Medulla oblongata (tissue), 1 donor: ENCODE measurements at regions not wholly inside any gene's neighbourhood (a gene's known extent, or its start where the extent isn't known, plus 50 kb on each side); places are given as distances from the start of the nearest gene placed in this dataset.
"Not testable (repeated sequence)": the region's sequence is repeated elsewhere in the genome, so short reads cannot be mapped to it uniquely, and the experiment has no call there.

Source experiments
- DNase-seq: peaks from one replicate; pipeline ENCODE4 v3.0.0-alpha.2; 2015; ENCODE audit errors: extremely low spot score

DNA sequence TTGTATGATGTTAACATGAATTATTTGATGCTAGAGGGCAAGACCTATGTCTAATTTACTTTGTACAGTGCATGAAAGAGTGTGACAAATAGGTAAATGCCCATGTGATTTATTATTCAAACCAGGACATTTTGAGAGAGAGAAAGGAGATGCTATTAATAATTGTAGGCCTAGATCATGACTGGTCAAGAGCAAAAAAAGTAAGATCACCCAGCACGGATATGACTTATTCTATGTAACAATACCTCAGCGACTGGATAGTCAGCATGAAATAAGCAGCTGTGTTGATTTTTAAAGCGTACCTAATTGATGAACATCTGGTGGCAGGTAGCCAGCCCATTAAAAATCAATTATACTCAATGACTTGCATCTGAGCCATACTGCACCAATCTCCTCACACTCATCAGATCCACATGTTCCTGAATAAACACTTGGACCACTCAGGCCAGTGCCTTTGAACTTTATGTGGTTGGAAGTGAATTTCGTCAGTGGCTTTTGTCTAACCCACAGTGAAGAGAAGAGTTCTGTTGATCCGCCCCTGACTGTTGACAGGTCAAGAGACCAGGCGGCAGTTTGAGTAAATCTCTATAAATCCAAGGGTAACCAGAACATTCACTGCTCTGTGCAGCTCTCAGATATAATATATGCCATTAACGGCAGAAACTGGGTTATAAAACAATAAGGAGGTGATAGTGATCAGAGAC lies 435.3 kb downstream of the MDFIC start:
- DNase-seq = no peak

- DNase-seq = peak; percentile 18
Measured at GRCh38 chr7:115356139-115356746, 434.3 kb downstream of the MDFIC start.

GRCh38 chr7:115354925-115355324 lies 433.0 kb downstream of the MDFIC start:
- DNase-seq = no peak

- no peak for DNase-seq
Measured at GRCh38 chr7:115352375-115352774, 430.5 kb downstream of the MDFIC start.

DNA sequence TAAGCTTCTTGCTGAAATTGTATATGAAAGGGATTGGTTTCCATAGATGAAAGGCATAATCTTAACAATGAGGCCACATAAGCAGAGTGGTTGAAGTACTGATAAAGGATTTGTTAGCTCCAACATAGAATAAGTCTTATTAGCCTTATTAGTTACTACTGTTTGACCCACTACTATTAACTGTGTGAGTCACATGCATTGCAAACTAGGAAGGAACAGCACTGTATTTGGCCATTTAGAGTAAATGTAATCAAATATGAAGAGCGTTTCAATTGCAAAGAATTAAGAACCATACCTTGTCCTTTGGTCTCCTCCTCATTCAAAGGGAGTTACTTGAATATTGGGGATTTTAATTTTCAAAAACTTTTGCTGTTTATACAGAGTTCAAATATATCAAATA lies 428.9 kb downstream of the MDFIC start:
- DNase-seq = no peak

GRCh38 chr7:115349635-115350034 lies 427.7 kb downstream of the MDFIC start:
- no peak for DNase-seq

DNA sequence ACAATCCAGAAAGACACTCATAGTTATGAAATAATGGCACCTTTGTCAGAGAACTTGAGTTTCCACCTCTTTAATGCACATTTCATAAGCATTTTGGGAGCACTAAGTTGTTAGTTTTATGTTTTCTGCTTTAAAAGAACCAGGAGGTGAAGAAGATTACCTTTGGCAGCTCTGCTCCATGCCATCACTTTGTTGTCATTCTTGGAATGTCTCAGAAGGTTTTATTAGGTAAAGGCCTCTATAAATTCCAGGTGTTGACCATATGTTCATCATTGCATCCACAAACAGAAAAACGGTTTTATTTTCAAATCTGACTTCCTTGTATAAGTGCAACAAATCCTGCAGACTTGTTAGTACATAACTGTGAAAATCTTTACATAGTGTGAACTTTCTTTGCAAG lies 424.8 kb downstream of the MDFIC start:
- DNase-seq = no peak

DNA sequence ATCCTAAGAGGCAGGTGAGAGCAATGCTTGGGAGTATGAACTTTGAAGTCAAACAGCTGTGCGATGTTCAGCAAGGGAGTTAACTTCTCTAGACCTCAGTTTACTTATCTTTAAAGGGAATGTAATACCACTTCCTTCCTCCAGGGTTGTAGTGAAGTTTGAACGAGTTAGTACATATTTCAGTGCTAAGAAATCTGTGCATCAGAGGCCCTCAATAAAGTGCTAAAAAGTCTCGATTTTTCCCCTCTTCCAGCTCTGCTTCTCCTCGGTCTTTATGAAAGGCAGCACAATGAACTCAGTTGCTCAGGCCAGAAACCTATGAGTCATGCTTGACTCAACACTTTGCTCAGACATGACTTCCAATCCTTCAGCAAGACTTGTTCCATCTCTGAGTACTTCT lies 418.9 kb downstream of the MDFIC start:
- DNase-seq = no peak

DNA sequence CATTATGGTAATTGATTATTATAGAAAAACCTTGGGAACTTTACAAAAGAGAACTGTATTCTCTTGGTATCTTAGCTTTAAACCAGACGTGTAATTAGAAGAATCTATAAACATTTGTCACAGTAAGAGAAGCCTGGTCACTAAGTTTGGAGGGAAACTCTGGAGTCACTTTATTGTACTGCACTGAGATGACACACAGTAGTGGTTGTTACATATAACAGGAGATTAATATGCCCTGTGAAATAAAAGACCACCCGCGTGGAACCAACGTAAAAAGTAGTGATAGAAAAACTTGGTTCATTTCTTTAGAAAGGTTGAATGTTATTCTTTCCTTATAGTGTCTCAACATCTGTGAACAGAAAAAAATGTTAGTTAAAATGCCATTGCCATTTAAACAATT lies 416.1 kb downstream of the MDFIC start:
- DNase-seq = no peak

GRCh38 chr7:115332691-115333090 lies 410.8 kb downstream of the MDFIC start:
- no peak for DNase-seq

DNA sequence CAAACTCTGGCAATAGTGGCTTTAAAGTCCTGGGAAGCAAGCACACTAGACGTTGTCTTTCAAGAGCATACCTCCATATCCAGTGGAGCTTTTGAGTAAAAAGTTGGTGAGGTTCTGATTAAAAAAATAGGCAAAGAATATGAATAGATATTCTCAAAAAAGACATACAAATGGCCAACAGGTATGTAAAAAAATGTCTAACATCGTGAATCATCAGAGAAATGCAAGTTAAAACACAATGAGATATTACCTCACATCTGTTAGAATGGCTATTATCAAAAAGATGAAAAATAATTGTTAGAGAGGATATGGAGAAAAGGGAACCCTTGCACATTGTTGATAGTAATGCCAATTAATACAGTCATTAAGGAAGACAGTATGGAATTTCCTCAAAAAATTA lies 407.1 kb downstream of the MDFIC start:
- no peak for DNase-seq

- no peak for DNase-seq
Measured at GRCh38 chr7:115328018-115328417, 406.1 kb downstream of the MDFIC start.

GRCh38 chr7:115327326-115327725 lies 405.4 kb downstream of the MDFIC start:
- DNase-seq = no peak

- no peak for DNase-seq
Measured at GRCh38 chr7:115319541-115319940, 397.6 kb downstream of the MDFIC start.

GRCh38 chr7:115310316-115310715 lies 388.4 kb downstream of the MDFIC start:
- not testable (repeated sequence) for DNase-seq

GRCh38 chr7:115306586-115306985 lies 384.7 kb downstream of the MDFIC start:
- no peak for DNase-seq

GRCh38 chr7:115300231-115300870 lies 378.5 kb downstream of the MDFIC start:
- no peak for DNase-seq

DNA sequence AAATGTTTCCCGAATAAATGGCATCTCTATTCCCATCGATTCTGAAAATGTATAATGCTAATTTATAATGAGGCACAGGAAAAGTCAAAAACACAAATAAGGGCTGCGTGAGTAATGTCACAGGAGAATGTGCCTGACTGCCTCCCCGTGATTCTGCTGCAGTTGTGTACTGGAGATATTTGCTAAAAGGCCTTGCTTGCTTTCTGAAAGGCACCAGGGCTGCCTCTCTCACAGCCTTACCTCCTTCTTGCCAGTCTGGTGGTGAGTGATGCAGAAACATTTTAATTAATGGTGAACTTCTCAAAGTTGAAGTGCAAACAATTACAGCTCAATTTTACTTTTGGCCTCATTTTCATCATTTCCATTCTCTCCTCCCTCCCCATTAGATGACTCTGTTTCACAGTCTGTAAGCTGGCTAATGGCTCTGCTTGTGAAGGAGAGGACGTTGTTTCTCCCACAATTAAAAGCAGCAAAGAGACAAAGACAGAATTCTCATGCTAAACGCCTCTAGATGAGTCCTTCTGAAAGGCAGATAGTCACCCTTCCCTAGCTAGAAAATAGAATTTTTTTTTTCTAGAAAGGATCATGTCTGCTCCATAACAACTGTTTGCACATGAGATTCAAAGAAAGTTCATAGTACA lies 377.6 kb downstream of the MDFIC start:
- DNase-seq = no peak

DNA sequence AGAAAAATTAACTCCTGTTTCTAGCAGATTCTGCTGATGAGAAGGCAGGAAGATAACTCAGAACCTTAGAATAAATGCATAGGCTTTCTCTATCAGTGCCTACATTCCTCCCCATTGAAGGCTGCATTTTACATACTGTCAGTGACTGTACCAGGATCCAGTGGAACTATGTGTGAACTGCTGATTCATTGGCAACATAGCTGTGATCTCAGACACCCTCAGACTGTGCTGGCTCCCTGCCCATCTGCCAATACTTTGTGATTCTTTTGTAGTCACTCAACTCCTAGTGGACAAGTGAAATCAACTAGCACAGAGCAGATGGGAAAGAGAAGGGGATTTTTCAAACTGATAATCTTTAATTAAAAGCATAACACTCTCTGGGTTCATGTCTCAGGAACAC lies 375.8 kb downstream of the MDFIC start:
- DNase-seq = no peak

- DNase-seq = no peak
Measured at GRCh38 chr7:115293628-115294240, 371.8 kb downstream of the MDFIC start.

DNA sequence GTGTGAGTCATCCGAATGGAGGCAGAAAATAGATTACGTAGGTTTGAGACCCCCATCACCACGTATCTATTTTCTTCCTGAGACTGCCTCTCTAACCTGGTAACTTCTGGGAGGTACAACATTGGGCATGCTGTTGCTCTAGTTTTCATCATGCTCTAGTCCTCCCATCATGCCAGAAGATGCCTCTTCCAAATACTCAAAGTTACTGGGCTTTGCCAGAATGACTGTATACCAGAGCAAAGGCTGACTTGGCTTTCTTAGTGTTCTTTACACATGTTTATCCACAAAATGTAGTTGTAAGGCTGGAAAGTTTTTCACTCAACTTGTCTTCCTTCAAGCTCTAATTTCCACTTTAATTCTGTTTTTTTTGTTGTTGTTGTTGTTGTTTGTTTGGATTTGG lies 370.5 kb downstream of the MDFIC start:
- no peak for DNase-seq

DNA sequence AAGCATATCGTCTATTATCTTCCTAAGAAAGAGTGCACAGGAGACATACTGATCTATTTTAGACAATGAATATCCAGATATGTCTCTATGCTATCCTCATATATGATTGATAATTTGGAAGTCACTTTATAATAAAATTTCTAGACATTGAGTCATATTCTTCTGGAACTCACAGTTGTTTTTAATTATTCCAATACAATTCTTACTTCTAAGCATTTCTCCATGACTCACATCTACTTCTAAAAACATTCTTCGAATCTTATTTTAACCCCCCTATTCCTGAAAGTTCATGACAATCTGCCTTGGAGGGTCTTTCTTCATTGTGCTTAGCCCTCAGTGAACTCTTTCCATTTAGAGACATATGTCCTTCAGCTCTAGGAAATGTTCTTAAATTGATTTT lies 368.1 kb downstream of the MDFIC start:
- no peak for DNase-seq
